ENCODE measurements at regions not wholly inside any gene's neighbourhood (a gene's known extent, or its start where the extent isn't known, plus 50 kb on each side); places are given as distances from the start of the nearest gene placed in this dataset.
"Not testable (repeated sequence)": the region's sequence is repeated elsewhere in the genome, so short reads cannot be mapped to it uniquely, and the experiment has no call there.

DNA sequence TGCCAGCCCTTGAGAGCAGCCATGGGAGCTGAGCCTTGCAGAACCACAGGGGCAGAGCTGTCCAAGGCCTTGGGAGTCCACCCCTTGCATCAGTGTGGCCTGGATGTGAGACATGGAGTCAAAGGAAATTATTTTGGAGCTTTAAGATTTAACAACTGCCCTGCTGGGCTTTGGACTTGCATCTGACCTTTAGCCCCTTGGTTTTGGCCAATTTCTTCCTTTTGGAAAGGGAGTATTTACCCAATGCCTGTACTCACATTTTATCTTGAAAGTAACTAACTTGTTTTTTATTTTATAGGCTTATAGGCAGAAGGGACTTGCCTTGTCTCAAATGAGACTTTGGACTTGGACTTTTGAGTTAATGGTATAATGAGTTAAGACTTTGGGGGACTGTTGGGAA is 92.7 kb downstream of the EHF start:
- not testable (repeated sequence) for TF ChIP-seq POLR2AphosphoS5 (IDR thresholded peaks at IDR 0.05; ENCODE audit: low read depth, low read length); SIN3A (IDR thresholded peaks at IDR 0.05; ENCODE audit: borderline replicate concordance, insufficient read depth, low read depth, low read length); TCF7L2 (IDR thresholded peaks at IDR 0.05; ENCODE audit: low read depth, low read length)
- TF ChIP-seq, protein P1, sequence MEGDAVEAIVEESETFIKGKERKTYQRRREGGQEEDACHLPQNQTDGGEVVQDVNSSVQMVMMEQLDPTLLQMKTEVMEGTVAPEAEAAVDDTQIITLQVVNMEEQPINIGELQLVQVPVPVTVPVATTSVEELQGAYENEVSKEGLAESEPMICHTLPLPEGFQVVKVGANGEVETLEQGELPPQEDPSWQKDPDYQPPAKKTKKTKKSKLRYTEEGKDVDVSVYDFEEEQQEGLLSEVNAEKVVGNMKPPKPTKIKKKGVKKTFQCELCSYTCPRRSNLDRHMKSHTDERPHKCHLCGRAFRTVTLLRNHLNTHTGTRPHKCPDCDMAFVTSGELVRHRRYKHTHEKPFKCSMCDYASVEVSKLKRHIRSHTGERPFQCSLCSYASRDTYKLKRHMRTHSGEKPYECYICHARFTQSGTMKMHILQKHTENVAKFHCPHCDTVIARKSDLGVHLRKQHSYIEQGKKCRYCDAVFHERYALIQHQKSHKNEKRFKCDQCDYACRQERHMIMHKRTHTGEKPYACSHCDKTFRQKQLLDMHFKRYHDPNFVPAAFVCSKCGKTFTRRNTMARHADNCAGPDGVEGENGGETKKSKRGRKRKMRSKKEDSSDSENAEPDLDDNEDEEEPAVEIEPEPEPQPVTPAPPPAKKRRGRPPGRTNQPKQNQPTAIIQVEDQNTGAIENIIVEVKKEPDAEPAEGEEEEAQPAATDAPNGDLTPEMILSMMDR (IDR thresholded peaks at IDR 0.05), result not testable (repeated sequence)
- TF ChIP-seq, protein P2, sequence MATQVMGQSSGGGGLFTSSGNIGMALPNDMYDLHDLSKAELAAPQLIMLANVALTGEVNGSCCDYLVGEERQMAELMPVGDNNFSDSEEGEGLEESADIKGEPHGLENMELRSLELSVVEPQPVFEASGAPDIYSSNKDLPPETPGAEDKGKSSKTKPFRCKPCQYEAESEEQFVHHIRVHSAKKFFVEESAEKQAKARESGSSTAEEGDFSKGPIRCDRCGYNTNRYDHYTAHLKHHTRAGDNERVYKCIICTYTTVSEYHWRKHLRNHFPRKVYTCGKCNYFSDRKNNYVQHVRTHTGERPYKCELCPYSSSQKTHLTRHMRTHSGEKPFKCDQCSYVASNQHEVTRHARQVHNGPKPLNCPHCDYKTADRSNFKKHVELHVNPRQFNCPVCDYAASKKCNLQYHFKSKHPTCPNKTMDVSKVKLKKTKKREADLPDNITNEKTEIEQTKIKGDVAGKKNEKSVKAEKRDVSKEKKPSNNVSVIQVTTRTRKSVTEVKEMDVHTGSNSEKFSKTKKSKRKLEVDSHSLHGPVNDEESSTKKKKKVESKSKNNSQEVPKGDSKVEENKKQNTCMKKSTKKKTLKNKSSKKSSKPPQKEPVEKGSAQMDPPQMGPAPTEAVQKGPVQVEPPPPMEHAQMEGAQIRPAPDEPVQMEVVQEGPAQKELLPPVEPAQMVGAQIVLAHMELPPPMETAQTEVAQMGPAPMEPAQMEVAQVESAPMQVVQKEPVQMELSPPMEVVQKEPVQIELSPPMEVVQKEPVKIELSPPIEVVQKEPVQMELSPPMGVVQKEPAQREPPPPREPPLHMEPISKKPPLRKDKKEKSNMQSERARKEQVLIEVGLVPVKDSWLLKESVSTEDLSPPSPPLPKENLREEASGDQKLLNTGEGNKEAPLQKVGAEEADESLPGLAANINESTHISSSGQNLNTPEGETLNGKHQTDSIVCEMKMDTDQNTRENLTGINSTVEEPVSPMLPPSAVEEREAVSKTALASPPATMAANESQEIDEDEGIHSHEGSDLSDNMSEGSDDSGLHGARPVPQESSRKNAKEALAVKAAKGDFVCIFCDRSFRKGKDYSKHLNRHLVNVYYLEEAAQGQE (IDR thresholded peaks at IDR 0.05; ENCODE audit: insufficient read depth in 1 of 2, low read depth in 2 of 2, low read length in 1 of 2), result not testable (repeated sequence)

All from Panc1 (cell line).